ENCODE measurements at regions not wholly inside any gene's neighbourhood (a gene's known extent, or its start where the extent isn't known, plus 50 kb on each side); places are given as distances from the start of the nearest gene placed in this dataset.

- no peaks in the 10 kb centered on the region for H3K27me3 ChIP-seq (ENCODE audit: insufficient read depth, low read depth)
- no TSS peak for BruUV-seq (replicated peaks)
- intact Hi-C loops (cut with micrococcal nuclease; ENCODE audit: unreplicated experiment), result no loop called here
These were observed 179.6 kb upstream of the MIR17HG start for GRCh38 chr13:91167706-91168385.

GRCh38 chr13:91168386-91168711 is 179.1 kb upstream of the MIR17HG start:
- no peak overlapping the region for H3K4me2 ChIP-seq
- no peaks in the 10 kb centered on the region for H3K79me2 ChIP-seq (ENCODE audit: low read depth)
- no TSS peak for BruUV-seq (replicated peaks)
- H4K20me1 ChIP-seq (ENCODE audit: insufficient read depth), result no peaks in the 10 kb centered on the region
- no peak overlapping the region for H3K4me3 ChIP-seq
- no peak overlapping the region for H3K27ac ChIP-seq
- DNase-seq, result no peak
- H3K4me1 ChIP-seq (replicated peaks; ENCODE audit: insufficient read depth), result no peaks in the 10 kb centered on the region
- intact Hi-C loops (cut with micrococcal nuclease; ENCODE audit: unreplicated experiment), result no loop called here
- H3K36me3 ChIP-seq (ENCODE audit: low read depth), result no peaks in the 10 kb centered on the region
- TF ChIP-seq, protein P1, sequence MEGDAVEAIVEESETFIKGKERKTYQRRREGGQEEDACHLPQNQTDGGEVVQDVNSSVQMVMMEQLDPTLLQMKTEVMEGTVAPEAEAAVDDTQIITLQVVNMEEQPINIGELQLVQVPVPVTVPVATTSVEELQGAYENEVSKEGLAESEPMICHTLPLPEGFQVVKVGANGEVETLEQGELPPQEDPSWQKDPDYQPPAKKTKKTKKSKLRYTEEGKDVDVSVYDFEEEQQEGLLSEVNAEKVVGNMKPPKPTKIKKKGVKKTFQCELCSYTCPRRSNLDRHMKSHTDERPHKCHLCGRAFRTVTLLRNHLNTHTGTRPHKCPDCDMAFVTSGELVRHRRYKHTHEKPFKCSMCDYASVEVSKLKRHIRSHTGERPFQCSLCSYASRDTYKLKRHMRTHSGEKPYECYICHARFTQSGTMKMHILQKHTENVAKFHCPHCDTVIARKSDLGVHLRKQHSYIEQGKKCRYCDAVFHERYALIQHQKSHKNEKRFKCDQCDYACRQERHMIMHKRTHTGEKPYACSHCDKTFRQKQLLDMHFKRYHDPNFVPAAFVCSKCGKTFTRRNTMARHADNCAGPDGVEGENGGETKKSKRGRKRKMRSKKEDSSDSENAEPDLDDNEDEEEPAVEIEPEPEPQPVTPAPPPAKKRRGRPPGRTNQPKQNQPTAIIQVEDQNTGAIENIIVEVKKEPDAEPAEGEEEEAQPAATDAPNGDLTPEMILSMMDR (conservative IDR thresholded peaks at IDR 0.05), result no peak
- TF ChIP-seq EZH2 (IDR thresholded peaks at IDR 0.05; ENCODE audit: low read depth), result no peak
- POLR2A ChIA-PET (ENCODE audit: unreplicated experiment), result no interaction called here
- no peaks in the 10 kb centered on the region for H3K9me2 ChIP-seq (ENCODE audit: insufficient read depth)
- H3F3A ChIP-seq (ENCODE audit: insufficient read depth, low read depth), result no peaks in the 10 kb centered on the region
- H3K27me3 ChIP-seq (ENCODE audit: insufficient read depth, low read depth), result no peaks in the 10 kb centered on the region
- H3K9me3 ChIP-seq (ENCODE audit: insufficient read depth, low read depth), result no peaks in the 10 kb centered on the region
- H2AFZ ChIP-seq, result no peak overlapping the region
- CTCF ChIA-PET, result no interaction called here

More at GRCh38 chr13:91167706-91168385, 179.6 kb upstream of the MIR17HG start:
- no peaks in the 10 kb centered on the region for H3K79me2 ChIP-seq (ENCODE audit: low read depth)
- no peaks in the 10 kb centered on the region for H3K9me3 ChIP-seq (ENCODE audit: insufficient read depth, low read depth)
- H3K36me3 ChIP-seq (ENCODE audit: low read depth), result no peaks in the 10 kb centered on the region
- H3K27ac ChIP-seq, result no peak overlapping the region
- no peaks in the 10 kb centered on the region for H3F3A ChIP-seq (ENCODE audit: insufficient read depth, low read depth)
- no peak overlapping the region for H3K4me3 ChIP-seq
- POLR2A ChIA-PET (ENCODE audit: unreplicated experiment), result no interaction called here
- no peak overlapping the region for H3K4me2 ChIP-seq
- H2AFZ ChIP-seq, result no peak overlapping the region
- no peak for TF ChIP-seq EZH2 (IDR thresholded peaks at IDR 0.05; ENCODE audit: low read depth)
- TF ChIP-seq, protein P1 (conservative IDR thresholded peaks at IDR 0.05), result no peak
- CTCF ChIA-PET, result no interaction called here
- H3K4me1 ChIP-seq (replicated peaks; ENCODE audit: insufficient read depth), result no peaks in the 10 kb centered on the region
- DNase-seq, result no peak
- H4K20me1 ChIP-seq (ENCODE audit: insufficient read depth), result no peaks in the 10 kb centered on the region
- H3K9me2 ChIP-seq (ENCODE audit: insufficient read depth), result no peaks in the 10 kb centered on the region

- POLR2A ChIA-PET (ENCODE audit: unreplicated experiment), result no interaction called here
- Histone ChIP-seq H2AFZ (no peak overlapping the region), H3F3A (ENCODE audit: insufficient read depth, low read depth) (no peaks in the 10 kb centered on the region), H3K79me2 (ENCODE audit: low read depth) (no peaks in the 10 kb centered on the region), H3K36me3 (ENCODE audit: low read depth) (no peaks in the 10 kb centered on the region), H3K4me1 (replicated peaks; ENCODE audit: insufficient read depth) (no peaks in the 10 kb centered on the region), H3K4me3 (no peak overlapping the region), H3K9me2 (ENCODE audit: insufficient read depth) (no peaks in the 10 kb centered on the region), H4K20me1 (ENCODE audit: insufficient read depth) (no peaks in the 10 kb centered on the region), H3K9me3 (ENCODE audit: insufficient read depth, low read depth) (no peaks in the 10 kb centered on the region), H3K4me2 (no peak overlapping the region), H3K27me3 (ENCODE audit: insufficient read depth, low read depth) (no peaks in the 10 kb centered on the region), H3K27ac (no peak overlapping the region)
- TF ChIP-seq EZH2 (IDR thresholded peaks at IDR 0.05; ENCODE audit: low read depth), result no peak
- TF ChIP-seq, protein P1 (conservative IDR thresholded peaks at IDR 0.05), result no peak
- no TSS peak for BruUV-seq (replicated peaks)
- intact Hi-C loops (cut with micrococcal nuclease; ENCODE audit: unreplicated experiment), result no loop called here
- CTCF ChIA-PET, result no interaction called here
- DNase-seq, result no peak
These were observed 178.0 kb upstream of the MIR17HG start for GRCh38 chr13:91169321-91170050.
